Heart left ventricle (tissue), 16 donors: ENCODE measurements at regions not wholly inside any gene's neighbourhood (a gene's known extent, or its start where the extent isn't known, plus 50 kb on each side); places are given as distances from the start of the nearest gene placed in this dataset.

Experiments used
- ATAC-seq, 4 donors: fragments of 200-7000 bp; cut with Tn5 transposase; one replicate each; pipeline ENCODE4 v1.9.1; 2020 to 2022; ENCODE audit warnings: moderate library complexity in 4 of 4, mild to moderate bottlenecking in 3 of 4, moderate number of reproducible peaks in 1 of 4
- DNase-seq, 5 donors: peaks; one replicate each; pipeline ENCODE4 v3.0.0-alpha.2; 2020
- H3K27ac ChIP-seq, 12 donors: fragments of 200-600 bp; sonication (generic) in 4 of 12; one replicate each; pipeline versions ENCODE4 v1.5.0 to v1.8.0; 2016 to 2022; ENCODE audit warnings: mild to moderate bottlenecking in 2 of 12
- H3K27me3 ChIP-seq, 9 donors: fragments of 200-600 bp; sonication (generic) in 2 of 9; one replicate each; pipeline versions ENCODE4 v1.5.1 to v1.8.0; 2016 to 2022; ENCODE audit warnings: mild to moderate bottlenecking in 3 of 9
- H3K36me3 ChIP-seq, 9 donors: fragments of 200-600 bp; sonication (generic) in 2 of 9; one replicate each; pipeline versions ENCODE4 v1.5.0 to v1.8.0; 2018 to 2022; ENCODE audit warnings: mild to moderate bottlenecking in 2 of 9
- H3K4me1 ChIP-seq, 12 donors: fragments of 200-600 bp; sonication (generic) in 4 of 12; one replicate each; pipeline versions ENCODE4 v1.5.0 to v1.8.0; 2016 to 2022; ENCODE audit warnings: mild to moderate bottlenecking in 3 of 12
- H3K4me3 ChIP-seq, 12 donors: fragments of 200-600 bp; sonication (generic) in 4 of 12; one replicate each; pipeline versions ENCODE4 v1.5.0 to v1.8.0; 2017 to 2022; ENCODE audit warnings: mild to moderate bottlenecking in 9 of 12, moderate library complexity in 4 of 12
- H3K9me3 ChIP-seq, 12 donors: fragments of 200-600 bp; sonication (generic) in 4 of 12; one replicate each; pipeline versions ENCODE4 v1.5.0 to v1.8.0; 2016 to 2022; ENCODE audit warnings: mild to moderate bottlenecking in 1 of 12
- POLR2A ChIP-seq, 2 donors: fragments of 450-650 bp; IDR thresholded peaks; one replicate each; pipeline ENCODE4 v1.6.1; 2017; ENCODE audit warnings: antibody characterized with exemption in 2 of 2, mild to moderate bottlenecking in 2 of 2, moderate library complexity in 2 of 2
- WGBS, 4 donors: extraction: QIAGEN DNeasy Blood & Tissue Kit in 2 of 4; methylation state at CpG; one replicate each; pipeline versions ENCODE4 v1.1.5 to v1.1.7; 2013 to 2018; 5-methylcytosine and 5-hydroxymethylcytosine counted together
- intact Hi-C, 10 donors: fragments of 100-400 bp; cut with DNase I; formaldehyde crosslinking; loops; one replicate each; pipeline versions ENCODE4 v1.11.1 to v1.14.2; 2022
- TF ChIP-seq, protein P1 (sequence below), 12 donors: fragments of 200-600 bp; sonication (generic) in 4 of 12; IDR thresholded peaks; one replicate each; pipeline versions ENCODE4 v1.5.0 to v1.8.0; 2018 to 2022; ENCODE audit warnings: antibody characterized with exemption in 12 of 12, mild to moderate bottlenecking in 5 of 12
- donor health status: ischemic (EF 13 %, LVEDD 7.1; RV severe dilation, severe dysfunction).
- donor health status: healthy with polysubstance abuse.
- donor health status: DM: no; HTN: yes; CAD: no.
- donor health status: DM: no; HTN: no; CAD: no.
- donor health status: ischemic (EF 25% LVEDD 6.9; RV normal size, moderate dysfunction).
- donor health status: ischemic (EF 25% LVEDD 5.7; RV mildly dilated, moderate dysfunction).
- donor health status: healthy.
- donor health status: DM: yes; HTN: yes; CAD: no.
- donor health status: ischemic (EF 35%, LVEDD 5.7; RV mildly dilated, moderate dysfunction).
- donor health status: nonischemic (EF 11% LVEDD 7.7; RV severe dilation, severe dysfunction).
- donor health status: DM: yes; HTN: yes; CAD: no.
- donor health status: PGD.
- donor health status: ischemic (EF 29% LVEDD 5.4; RV normal size, mild dysfunction).
- donor health status: nonischemic (EF 23%, LVEDD 6.1; RV moderate dilation, normal function).

DNA sequence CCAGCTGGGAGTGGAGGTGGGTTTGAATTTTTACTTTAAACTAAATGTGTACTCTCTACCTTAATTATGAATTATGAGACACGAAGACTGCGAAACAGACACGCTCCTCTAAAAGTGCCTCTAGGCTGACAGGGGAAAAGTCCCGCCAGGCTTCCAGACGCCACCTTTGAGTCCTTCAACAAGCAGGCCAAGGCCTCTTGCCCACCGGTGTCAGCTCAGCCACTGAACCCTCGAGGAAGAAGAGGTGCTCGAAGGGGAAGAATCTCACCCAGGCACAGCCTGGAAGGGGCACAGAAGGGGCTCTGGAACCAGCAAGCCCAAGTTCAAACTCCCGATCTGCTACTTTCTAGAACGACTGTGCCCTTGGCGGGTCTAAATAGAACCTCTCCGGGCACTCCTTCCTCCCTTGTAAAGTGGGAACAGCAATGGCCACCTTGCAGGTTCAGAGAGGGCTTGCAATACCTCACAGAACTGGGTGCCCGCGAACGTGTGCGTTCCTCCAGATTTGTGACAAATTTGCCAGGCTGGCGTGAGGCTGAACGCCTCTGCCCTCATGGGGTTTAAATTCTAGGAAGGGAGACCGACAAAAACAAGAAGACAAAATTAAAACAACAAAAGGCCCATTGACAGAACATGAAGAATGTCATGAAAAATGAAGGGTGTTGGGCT is 158.5 kb upstream of the GRK3 start:
- DNase-seq (no peak), ATAC-seq (no peak)
- intact Hi-C loops: loop anchor here in 2 of 10 donors (1.0 to 5.0 kb wide), 2 partner anchors 41 to 44 kb away; no protein-coding TSS in a partner anchor
- H3K4me1 ChIP-seq: peaks cover 12 to 47% (median 37%) of the 10 kb centered on the region in 12 donors
- WGBS, 4 donors: 79 to 85% (median 83%) methylated on average over 19 of the region's 19 CpGs
- H3K27ac ChIP-seq: peak overlapping the region; percentile 69 to 97 (median 88)
- H3K36me3 ChIP-seq: no peaks in the 10 kb centered on the region
- H3K9me3 ChIP-seq: no peaks in the 10 kb centered on the region
- peak overlapping the region; percentile 53 to 87 (median 72) for H3K4me3 ChIP-seq
- H3K27me3 ChIP-seq: no peaks in the 10 kb centered on the region
- TF ChIP-seq, protein P1, sequence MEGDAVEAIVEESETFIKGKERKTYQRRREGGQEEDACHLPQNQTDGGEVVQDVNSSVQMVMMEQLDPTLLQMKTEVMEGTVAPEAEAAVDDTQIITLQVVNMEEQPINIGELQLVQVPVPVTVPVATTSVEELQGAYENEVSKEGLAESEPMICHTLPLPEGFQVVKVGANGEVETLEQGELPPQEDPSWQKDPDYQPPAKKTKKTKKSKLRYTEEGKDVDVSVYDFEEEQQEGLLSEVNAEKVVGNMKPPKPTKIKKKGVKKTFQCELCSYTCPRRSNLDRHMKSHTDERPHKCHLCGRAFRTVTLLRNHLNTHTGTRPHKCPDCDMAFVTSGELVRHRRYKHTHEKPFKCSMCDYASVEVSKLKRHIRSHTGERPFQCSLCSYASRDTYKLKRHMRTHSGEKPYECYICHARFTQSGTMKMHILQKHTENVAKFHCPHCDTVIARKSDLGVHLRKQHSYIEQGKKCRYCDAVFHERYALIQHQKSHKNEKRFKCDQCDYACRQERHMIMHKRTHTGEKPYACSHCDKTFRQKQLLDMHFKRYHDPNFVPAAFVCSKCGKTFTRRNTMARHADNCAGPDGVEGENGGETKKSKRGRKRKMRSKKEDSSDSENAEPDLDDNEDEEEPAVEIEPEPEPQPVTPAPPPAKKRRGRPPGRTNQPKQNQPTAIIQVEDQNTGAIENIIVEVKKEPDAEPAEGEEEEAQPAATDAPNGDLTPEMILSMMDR (IDR thresholded peaks at IDR 0.05): no peak
- no peak for TF ChIP-seq POLR2A (IDR thresholded peaks at IDR 0.05)

DNA sequence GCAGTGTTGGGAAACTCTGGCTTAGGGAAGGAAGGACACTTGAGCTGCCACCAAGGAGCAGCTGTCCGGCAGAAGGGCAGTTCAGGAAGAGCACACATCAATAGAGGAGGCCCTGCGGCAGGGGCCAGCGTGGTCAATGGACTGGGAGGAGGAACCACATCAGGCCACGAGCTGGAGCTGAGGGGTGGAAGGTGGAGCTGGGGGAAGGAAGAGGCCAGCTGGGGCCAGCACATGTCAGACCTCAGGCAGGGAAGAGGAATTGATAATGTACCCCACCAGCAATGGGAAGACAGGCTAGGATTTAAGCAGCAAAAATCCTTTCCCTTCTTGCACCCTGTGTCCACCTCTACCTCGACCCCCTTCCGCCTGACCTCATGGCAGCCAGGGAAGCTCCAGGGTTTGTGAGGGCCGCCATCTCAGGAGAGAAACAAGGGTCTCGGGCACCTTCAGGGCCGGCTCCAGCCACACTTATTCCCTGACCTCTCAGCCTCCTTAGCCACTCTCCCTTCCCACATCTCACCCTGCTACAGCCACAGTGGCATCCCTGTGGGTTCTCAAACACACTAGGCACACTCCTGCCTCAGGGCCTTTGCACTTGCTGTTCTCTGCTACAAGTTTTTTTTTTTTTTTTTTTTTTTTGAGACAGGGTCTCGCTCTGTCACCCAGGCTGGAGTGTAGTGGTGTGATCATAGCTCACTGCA is 157.8 kb upstream of the GRK3 start:
- ATAC-seq (no peak), DNase-seq (peak in 4 of 5 donors; percentile 27 to 80 (median 49))
- Histone ChIP-seq H3K4me1 (peaks cover 7 to 40% (median 30%) of the 10 kb centered on the region in 12 donors), H3K27me3 (no peaks in the 10 kb centered on the region), H3K27ac (peak overlapping the region in 2 of 12 donors; percentile 88 to 92), H3K4me3 (no peak overlapping the region), H3K9me3 (no peaks in the 10 kb centered on the region), H3K36me3 (no peaks in the 10 kb centered on the region)
- no peak for TF ChIP-seq POLR2A (IDR thresholded peaks at IDR 0.05)
- TF ChIP-seq, protein P1 (IDR thresholded peaks at IDR 0.05): no peak
- 89 to 95% (median 92%) methylated on average over 10 of the region's 10 CpGs for WGBS, 4 donors
- intact Hi-C loops: loop anchor here in 1 of 10 donors (5.0 kb wide), 1 partner anchor 44 kb away; no protein-coding TSS in a partner anchor

GRCh38 chr22:25407226-25407858 is 157.1 kb upstream of the GRK3 start:
- Histone ChIP-seq H3K36me3 (no peaks in the 10 kb centered on the region), H3K4me3 (no peak overlapping the region), H3K27ac (no peak overlapping the region), H3K27me3 (no peaks in the 10 kb centered on the region), H3K9me3 (no peaks in the 10 kb centered on the region), H3K4me1 (peaks cover 5 to 33% (median 24%) of the 10 kb centered on the region in 12 donors)
- intact Hi-C loops: loop anchor here in 1 of 10 donors (5.0 kb wide), 1 partner anchor 45 kb away; no protein-coding TSS in a partner anchor
- ATAC-seq: no peak
- 96 to 98% (median 97%) methylated on average over 11 of the region's 11 CpGs for WGBS, 4 donors
- DNase-seq: no peak
- no peak for TF ChIP-seq POLR2A (IDR thresholded peaks at IDR 0.05)
- TF ChIP-seq, protein P1 (IDR thresholded peaks at IDR 0.05): no peak

- no peak overlapping the region for H3K27ac ChIP-seq
- intact Hi-C loops: loop anchor here in 1 of 10 donors (5.0 kb wide), 1 partner anchor 46 kb away; no protein-coding TSS in a partner anchor
- DNase-seq (no peak), ATAC-seq (no peak)
- H3K27me3 ChIP-seq: no peaks in the 10 kb centered on the region
- TF ChIP-seq, protein P1 (IDR thresholded peaks at IDR 0.05): no peak
- TF ChIP-seq POLR2A (IDR thresholded peaks at IDR 0.05): no peak
- no peak overlapping the region for H3K4me3 ChIP-seq
- no peaks in the 10 kb centered on the region for H3K36me3 ChIP-seq
- WGBS, 4 donors: 93 to 100% (median 96%) methylated on average over 2 of the region's 2 CpGs
- H3K9me3 ChIP-seq: no peaks in the 10 kb centered on the region
- peaks cover 0 to 28% (median 19%) of the 10 kb centered on the region in 12 donors for H3K4me1 ChIP-seq
Observed at GRCh38 chr22:25407859-25408229, 156.6 kb upstream of the GRK3 start.
